GM23248 (cell line): ENCODE measurements at regions not wholly inside any gene's neighbourhood (a gene's known extent, or its start where the extent isn't known, plus 50 kb on each side); places are given as distances from the start of the nearest gene placed in this dataset.

ENCODE experiments used
- DNase-seq: peaks from one replicate; pipeline ENCODE4 v3.0.0-alpha.2; 2015
- H2AFZ ChIP-seq: fragments of 200-600 bp; sonication (generic); 2 replicates; pipeline ENCODE4 v1.6.1; 2016; ENCODE audit warnings: antibody characterized with exemption
- H3F3A ChIP-seq: fragments of 200-600 bp; sonication (generic); 2 replicates; pipeline ENCODE4 v1.6.1; 2016; ENCODE audit warnings: mild to moderate bottlenecking, antibody characterized with exemption, mixed run types; ENCODE audit not compliant: insufficient read depth
- H3K27ac ChIP-seq: fragments of 200-600 bp; sonication (generic); 2 replicates; pipeline ENCODE4 v1.5.1; 2016; ENCODE audit warnings: mild to moderate bottlenecking
- H3K27me3 ChIP-seq: fragments of 200-600 bp; sonication (generic); replicated peaks from 2 replicates; pipeline ENCODE4 v1.6.1; 2016; ENCODE audit warnings: mild to moderate bottlenecking; ENCODE audit not compliant: insufficient read depth
- H3K36me3 ChIP-seq: fragments of 200-600 bp; sonication (generic); 2 replicates; pipeline ENCODE4 v1.6.1; 2016; ENCODE audit warnings: low read depth, mild to moderate bottlenecking
- H3K4me1 ChIP-seq: fragments of 200-600 bp; sonication (generic); 2 replicates; pipeline ENCODE4 v1.6.1; 2016; ENCODE audit warnings: mild to moderate bottlenecking; ENCODE audit not compliant: insufficient read depth
- H3K4me2 ChIP-seq: fragments of 200-600 bp; sonication (generic); one replicate; pipeline ENCODE4 v1.6.1; 2016; ENCODE audit warnings: mild to moderate bottlenecking; ENCODE audit not compliant: unreplicated experiment
- H3K4me3 ChIP-seq: fragments of 200-600 bp; sonication (generic); 2 replicates; pipeline ENCODE4 v1.5.1; 2016; ENCODE audit warnings: mild to moderate bottlenecking
- H3K79me2 ChIP-seq: fragments of 200-600 bp; sonication (generic); 2 replicates; pipeline ENCODE4 v1.6.1; 2016; ENCODE audit warnings: mild to moderate bottlenecking; ENCODE audit not compliant: insufficient read depth
- H3K9ac ChIP-seq: fragments of 200-600 bp; sonication (generic); 2 replicates; pipeline ENCODE4 v1.6.1; 2016; ENCODE audit warnings: mild to moderate bottlenecking
- H3K9me2 ChIP-seq: fragments of 200-600 bp; sonication (generic); 2 replicates; pipeline ENCODE4 v1.6.1; 2016; ENCODE audit warnings: mixed run types, mild to moderate bottlenecking, moderate library complexity; ENCODE audit not compliant: insufficient read depth
- H3K9me3 ChIP-seq: fragments of 200-600 bp; sonication (generic); one replicate; pipeline ENCODE4 v1.6.1; 2017; ENCODE audit warnings: low read depth
- H4K20me1 ChIP-seq: fragments of 200-600 bp; sonication (generic); 2 replicates; pipeline ENCODE4 v1.6.0; 2016; ENCODE audit not compliant: insufficient read depth
- EZH2 ChIP-seq: fragments of 200-600 bp; sonication (generic); IDR thresholded peaks from 2 replicates; pipeline ENCODE4 v1.6.1; 2018; ENCODE audit warnings: antibody characterized with exemption, mild to moderate bottlenecking; ENCODE audit not compliant: insufficient read depth, poor library complexity, severe bottlenecking
- EZH2phosphoT487 ChIP-seq: fragments of 200-600 bp; sonication (generic); IDR thresholded peaks from 2 replicates; pipeline ENCODE4 v1.6.1; 2018; ENCODE audit warnings: antibody characterized with exemption, moderate library complexity, mild to moderate bottlenecking, low read depth; ENCODE audit not compliant: insufficient read depth
- WGBS, 2 experiments: methylation state at CpG; one replicate each; pipeline ENCODE4 v1.1.6; 2015 to 2017; ENCODE audit warnings: low lambda C conversion rate in 2 of 2, low coverage in 1 of 2; ENCODE audit errors: missing lambda C conversion rate in 2 of 2; 5-methylcytosine and 5-hydroxymethylcytosine counted together
- in situ Hi-C: fragments of 300-500 bp; cut with MboI; formaldehyde crosslinking; loops from 2 replicates; pipeline ENCODE4 v1.15.0; 2020

GRCh38 chr20:11521476-11522365, 396.0 kb upstream of the BTBD3 start:
- H3K4me3 ChIP-seq: no peak overlapping the region
- 1 to 3% methylated on average over 4 of the region's 4 CpGs for WGBS, 2 experiments

GRCh38 chr20:11522366-11522741, 395.3 kb upstream of the BTBD3 start:
- Histone ChIP-seq H3K27ac (no peak overlapping the region), H3K4me1 (no peaks in the 10 kb centered on the region), H3K4me3 (no peak overlapping the region), H3K9me3 (no peaks in the 10 kb centered on the region), H3K27me3 (peaks cover 15% of the 10 kb centered on the region), H3F3A (no peaks in the 10 kb centered on the region), H3K36me3 (no peaks in the 10 kb centered on the region), H2AFZ (no peak overlapping the region), H4K20me1 (no peaks in the 10 kb centered on the region), H3K4me2 (no peak overlapping the region), H3K9me2 (no peaks in the 10 kb centered on the region), H3K9ac (no peak overlapping the region), H3K79me2 (no peaks in the 10 kb centered on the region)
- WGBS, 2 experiments: 1 to 6% methylated on average over 2 of the region's 2 CpGs
- DNase-seq: peak; percentile 16
- in situ Hi-C loops: no loop called here
- no peak for TF ChIP-seq EZH2
- TF ChIP-seq EZH2phosphoT487: no peak

More at GRCh38 chr20:11521476-11522365, 396.0 kb upstream of the BTBD3 start:
- no peak for DNase-seq
- peaks cover 15% of the 10 kb centered on the region for H3K27me3 ChIP-seq
- H3K4me2 ChIP-seq: no peak overlapping the region
- no peaks in the 10 kb centered on the region for H3K36me3 ChIP-seq
- no peak overlapping the region for H2AFZ ChIP-seq
- H3K9me3 ChIP-seq: no peaks in the 10 kb centered on the region
- no peak overlapping the region for H3K9ac ChIP-seq
- in situ Hi-C loops: no loop called here
- no peaks in the 10 kb centered on the region for H4K20me1 ChIP-seq
- no peaks in the 10 kb centered on the region for H3K9me2 ChIP-seq
- no peak overlapping the region for H3K27ac ChIP-seq
- H3F3A ChIP-seq: no peaks in the 10 kb centered on the region
- no peak for TF ChIP-seq EZH2phosphoT487
- no peak for TF ChIP-seq EZH2
- no peaks in the 10 kb centered on the region for H3K4me1 ChIP-seq
- no peaks in the 10 kb centered on the region for H3K79me2 ChIP-seq

- no peaks in the 10 kb centered on the region for H3K36me3 ChIP-seq
- WGBS, 2 experiments: 42 to 49% methylated on average over 4 of the region's 4 CpGs
- no peaks in the 10 kb centered on the region for H3K4me1 ChIP-seq
- H3K9ac ChIP-seq: no peak overlapping the region
- DNase-seq: no peak
- H3K27me3 ChIP-seq: peaks cover 4% of the 10 kb centered on the region; the same call in 1 of the 2 replicates
- H2AFZ ChIP-seq: no peak overlapping the region
- H3K9me2 ChIP-seq: no peaks in the 10 kb centered on the region
- H3K27ac ChIP-seq: no peak overlapping the region
- in situ Hi-C loops: loop anchor here (25.0 kb wide), 4 partner anchors 442 to 1542 kb away; partner anchors contain the start of gene JAG1
- H3K4me3 ChIP-seq: no peak overlapping the region
- H3K79me2 ChIP-seq: no peaks in the 10 kb centered on the region
- H3K9me3 ChIP-seq: no peaks in the 10 kb centered on the region
- H4K20me1 ChIP-seq: no peaks in the 10 kb centered on the region
- H3F3A ChIP-seq: no peaks in the 10 kb centered on the region
- TF ChIP-seq EZH2: no peak
- no peak for TF ChIP-seq EZH2phosphoT487
- H3K4me2 ChIP-seq: no peak overlapping the region
Measured at GRCh38 chr20:11529047-11529446, 388.6 kb upstream of the BTBD3 start.

- Histone ChIP-seq H4K20me1 (no peaks in the 10 kb centered on the region), H2AFZ (no peak overlapping the region), H3K4me2 (no peak overlapping the region), H3K36me3 (no peaks in the 10 kb centered on the region), H3K4me1 (no peaks in the 10 kb centered on the region), H3K27ac (no peak overlapping the region), H3K27me3 (peaks cover 8% of the 10 kb centered on the region; the same call in 1 of the 2 replicates), H3F3A (no peaks in the 10 kb centered on the region), H3K9me3 (no peaks in the 10 kb centered on the region), H3K4me3 (no peak overlapping the region), H3K79me2 (no peaks in the 10 kb centered on the region), H3K9ac (no peak overlapping the region), H3K9me2 (no peaks in the 10 kb centered on the region)
- TF ChIP-seq EZH2: no peak
- 13 to 18% methylated on average over 2 of the region's 2 CpGs for WGBS, 2 experiments
- in situ Hi-C loops: loop anchor here (10.0 to 25.0 kb wide), 5 partner anchors 450 to 1550 kb away; partner anchors contain the start of gene JAG1
- no peak for DNase-seq
Measured at GRCh38 chr20:11537032-11537431, 380.7 kb upstream of the BTBD3 start.
